PC-3 (cell line): ENCODE measurements at regions not wholly inside any gene's neighbourhood (a gene's known extent, or its start where the extent isn't known, plus 50 kb on each side); places are given as distances from the start of the nearest gene placed in this dataset.

Experiments
- ATAC-seq: fragments of 200-7000 bp; cut with Tn5 transposase; 2 replicates; pipeline ENCODE4 v1.9.1; 2020; ENCODE audit warnings: mild to moderate bottlenecking, moderate library complexity
- BruUV-seq: library from RNA; stranded (reverse); fragments of 400-500 nt; replicated peaks from 2 replicates; lab custom pipeline; 2021; lab: Mats Ljungman, UMichigan
- CTCF ChIA-PET: fragments of 300-600 bp; sonication (Branson Sonifier 250); formaldehyde crosslinking; loops from one replicate; lab custom pipeline; 2022; ENCODE audit warnings: antibody characterized with exemption; lab: Charles Lee
- POLR2A ChIA-PET: fragments of 300-600 bp; sonication (Branson Sonifier 250); formaldehyde crosslinking; loops from one replicate; lab custom pipeline; 2022; ENCODE audit warnings: antibody characterized with exemption; ENCODE audit not compliant: unreplicated experiment; lab: Charles Lee
- DNase-seq: peaks from one replicate; pipeline ENCODE4 v3.0.0-alpha.2; 2015
- H2AFZ ChIP-seq: fragments of 300-600 bp; sonication (generic); 2 replicates; pipeline ENCODE4 v1.6.0; 2016; ENCODE audit warnings: antibody characterized with exemption, low read length
- H3F3A ChIP-seq: fragments of 300-600 bp; sonication (generic); one replicate; pipeline ENCODE4 v1.6.0; 2017; ENCODE audit warnings: antibody characterized with exemption, low read length, control low read depth, mild to moderate bottlenecking; ENCODE audit not compliant: unreplicated experiment
- H3K27ac ChIP-seq: fragments of 300-600 bp; sonication (generic); 2 replicates; pipeline ENCODE4 v1.5.1; 2016; ENCODE audit warnings: mild to moderate bottlenecking, low read length
- H3K27me3 ChIP-seq: fragments of 300-600 bp; sonication (generic); 2 replicates; pipeline ENCODE4 v1.6.1; 2016; ENCODE audit warnings: low read length, mixed read lengths
- H3K36me3 ChIP-seq: fragments of 300-600 bp; sonication (generic); 2 replicates; pipeline ENCODE4 v1.6.1; 2016; ENCODE audit warnings: low read depth, mixed run types, low read length, mixed read lengths
- H3K4me1 ChIP-seq: fragments of 300-600 bp; sonication (generic); 2 replicates; pipeline ENCODE4 v1.5.1; 2016; ENCODE audit warnings: low read length; ENCODE audit not compliant: insufficient read depth
- H3K4me2 ChIP-seq: fragments of 300-600 bp; sonication (generic); 2 replicates; pipeline ENCODE4 v1.6.0; 2016; ENCODE audit warnings: low read length
- H3K4me3 ChIP-seq: fragments of 300-600 bp; sonication (generic); 2 replicates; pipeline ENCODE4 v1.5.1; 2016; ENCODE audit warnings: mild to moderate bottlenecking, low read length, mixed read lengths
- H3K79me2 ChIP-seq: fragments of 300-600 bp; sonication (generic); 2 replicates; pipeline ENCODE4 v1.6.1; 2017; ENCODE audit warnings: low read length, mixed read lengths
- H3K9ac ChIP-seq: fragments of 300-600 bp; sonication (generic); 2 replicates; pipeline ENCODE4 v1.6.0; 2016; ENCODE audit warnings: mild to moderate bottlenecking, low read length
- H3K9me2 ChIP-seq: fragments of 300-600 bp; sonication (generic); replicated peaks from 2 replicates; pipeline ENCODE4 v1.6.1; 2016; ENCODE audit warnings: mixed run types, low read length, mixed read lengths
- H3K9me3 ChIP-seq: fragments of 300-600 bp; sonication (generic); 2 replicates; pipeline ENCODE4 v1.6.1; 2016; ENCODE audit warnings: low read length, mixed read lengths
- H4K20me1 ChIP-seq: fragments of 300-600 bp; sonication (generic); 2 replicates; pipeline ENCODE4 v1.6.1; 2016; ENCODE audit warnings: low read length, mixed read lengths
- CTCF ChIP-seq: fragments of 300-600 bp; sonication (generic); conservative IDR thresholded peaks from 2 replicates; pipeline ENCODE4 v1.5.1; 2017; ENCODE audit warnings: antibody characterized with exemption, low read depth, mild to moderate bottlenecking, low read length
- EZH2 ChIP-seq: fragments of 300-600 bp; sonication (generic); IDR thresholded peaks from one replicate; pipeline ENCODE4 v1.6.1; 2017; ENCODE audit warnings: antibody characterized with exemption, mild to moderate bottlenecking, low read length; ENCODE audit not compliant: unreplicated experiment
- EZH2phosphoT487 ChIP-seq: fragments of 300-600 bp; sonication (generic); IDR thresholded peaks from 2 replicates; pipeline ENCODE4 v1.6.1; 2018; ENCODE audit warnings: mild to moderate bottlenecking, antibody characterized with exemption, low read length, borderline replicate concordance
- intact Hi-C: fragments of 100-400 bp; cut with micrococcal nuclease; formaldehyde crosslinking; loops from 2 replicates; pipeline ENCODE4 v1.9.0; 2023

DNA sequence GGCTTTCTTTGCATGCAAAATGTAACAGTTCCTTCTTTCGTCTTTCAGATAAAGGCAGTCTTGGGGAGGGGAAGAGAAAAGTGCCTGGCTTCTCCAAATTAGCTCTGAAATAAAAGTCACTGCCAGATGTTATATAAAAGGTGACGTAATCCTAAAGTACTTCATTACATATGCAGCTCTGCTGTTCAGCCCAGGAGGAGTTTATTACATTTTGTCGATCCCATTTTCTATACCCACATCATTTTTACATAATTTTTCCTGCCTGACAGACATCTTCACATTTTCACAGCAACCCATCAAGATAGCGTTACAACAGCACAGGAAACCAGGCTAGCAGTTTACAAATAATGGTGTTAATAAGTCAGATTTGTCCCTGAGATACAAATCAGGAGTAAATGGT is 86.7 kb upstream of the SLC30A5 start:
- H3K9me3 ChIP-seq = no peaks in the 10 kb centered on the region
- no peaks in the 10 kb centered on the region for H3F3A ChIP-seq
- no peak overlapping the region for H3K9ac ChIP-seq
- H3K27ac ChIP-seq = no peak overlapping the region
- ChIA-PET POLR2A (no interaction called here), CTCF (no interaction called here)
- H3K79me2 ChIP-seq = no peaks in the 10 kb centered on the region
- H4K20me1 ChIP-seq = no peaks in the 10 kb centered on the region
- H3K9me2 ChIP-seq = no peaks in the 10 kb centered on the region
- no peaks in the 10 kb centered on the region for H3K4me1 ChIP-seq
- no peak for DNase-seq
- H3K36me3 ChIP-seq = no peaks in the 10 kb centered on the region
- H3K4me3 ChIP-seq = no peak overlapping the region
- no peak overlapping the region for H2AFZ ChIP-seq
- H3K27me3 ChIP-seq = no peaks in the 10 kb centered on the region
- ATAC-seq = no peak
- TF ChIP-seq EZH2 = no peak
- TF ChIP-seq EZH2phosphoT487 = no peak
- no peak for TF ChIP-seq CTCF
- H3K4me2 ChIP-seq = no peak overlapping the region
- intact Hi-C loops = no loop called here
- BruUV-seq = no TSS peak

DNA sequence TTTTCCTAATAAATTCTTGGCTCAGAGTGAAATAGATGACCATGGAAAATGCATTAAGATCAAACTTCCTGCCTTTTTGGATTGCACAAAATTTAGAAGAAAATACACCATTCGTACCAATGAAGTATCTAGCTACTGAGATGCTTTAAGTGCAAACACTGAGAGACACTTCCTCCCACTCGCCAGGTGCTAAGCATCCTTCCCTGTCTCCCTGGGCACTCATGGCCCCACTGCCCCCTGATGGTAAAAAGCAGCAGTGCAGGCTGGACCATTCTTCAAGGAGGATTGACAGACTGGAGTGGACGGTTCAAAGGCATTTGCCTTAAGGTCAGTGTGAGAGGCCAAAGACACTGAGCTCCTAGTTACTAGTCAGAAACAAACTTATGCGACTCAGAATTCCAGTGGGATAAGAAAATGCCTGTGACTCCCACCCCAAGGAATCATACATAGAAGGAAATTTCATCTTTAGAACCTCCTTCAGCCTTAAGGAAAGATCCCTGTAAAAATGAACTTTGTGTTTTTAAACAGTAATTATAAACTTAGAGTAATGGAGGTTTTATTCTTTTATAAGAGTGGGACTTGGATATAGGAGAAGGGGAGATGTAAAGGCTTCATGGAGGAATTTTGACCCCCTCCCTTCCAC is 86.0 kb upstream of the SLC30A5 start:
- Histone ChIP-seq H3K4me3 (no peak overlapping the region), H3K79me2 (no peaks in the 10 kb centered on the region), H3F3A (no peaks in the 10 kb centered on the region), H3K9ac (no peak overlapping the region), H4K20me1 (no peaks in the 10 kb centered on the region), H3K9me3 (no peaks in the 10 kb centered on the region), H3K27ac (no peak overlapping the region), H3K9me2 (no peaks in the 10 kb centered on the region), H3K4me2 (no peak overlapping the region), H3K36me3 (no peaks in the 10 kb centered on the region), H3K4me1 (no peaks in the 10 kb centered on the region), H3K27me3 (no peaks in the 10 kb centered on the region), H2AFZ (no peak overlapping the region)
- intact Hi-C loops = no loop called here
- ChIA-PET CTCF (no interaction called here), POLR2A (no interaction called here)
- DNase-seq (peak; percentile 78), ATAC-seq (peak; percentile 72)
- TF ChIP-seq EZH2phosphoT487 (no peak), EZH2 (no peak), CTCF (peak; percentile 81)
- BruUV-seq = no TSS peak

DNA sequence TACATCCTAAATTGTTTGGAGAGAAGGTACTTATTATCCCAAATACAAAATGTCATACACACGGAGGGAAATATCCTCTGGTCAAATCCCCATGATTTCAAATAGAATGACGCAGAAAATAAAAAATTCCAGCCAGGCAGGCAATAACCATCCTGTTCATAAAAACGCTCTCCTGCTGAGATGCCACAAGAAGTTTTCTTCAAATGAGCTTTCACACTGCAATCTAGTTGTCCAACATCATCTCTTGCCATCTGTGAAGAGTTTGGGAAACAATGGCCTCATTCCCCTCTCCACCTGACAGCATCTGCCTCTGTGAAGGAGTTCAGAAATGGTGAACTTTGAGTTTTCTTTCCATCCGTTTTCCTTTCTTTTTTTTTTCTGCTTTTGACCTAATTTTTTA is 83.3 kb upstream of the SLC30A5 start:
- Histone ChIP-seq H3K9me3 (no peaks in the 10 kb centered on the region), H2AFZ (no peak overlapping the region), H3F3A (no peaks in the 10 kb centered on the region), H3K4me1 (no peaks in the 10 kb centered on the region), H3K79me2 (no peaks in the 10 kb centered on the region), H3K9ac (no peak overlapping the region), H3K4me2 (no peak overlapping the region), H3K36me3 (no peaks in the 10 kb centered on the region), H3K4me3 (no peak overlapping the region), H3K9me2 (no peaks in the 10 kb centered on the region), H3K27me3 (peaks cover 6% of the 10 kb centered on the region; the same call in 1 of the 2 replicates), H4K20me1 (no peaks in the 10 kb centered on the region), H3K27ac (no peak overlapping the region)
- CTCF ChIA-PET = no interaction called here
- TF ChIP-seq CTCF = no peak
- TF ChIP-seq EZH2phosphoT487 = no peak
- TF ChIP-seq EZH2 = no peak
- ATAC-seq = no peak
- no peak for DNase-seq
- no TSS peak for BruUV-seq
- POLR2A ChIA-PET = no interaction called here
- intact Hi-C loops = no loop called here
